Thymus (tissue), 11 donors: ENCODE measurements at regions not wholly inside any gene's neighbourhood (a gene's known extent, or its start where the extent isn't known, plus 50 kb on each side); places are given as distances from the start of the nearest gene placed in this dataset.
"Not testable (repeated sequence)": the region's sequence is repeated elsewhere in the genome, so short reads cannot be mapped to it uniquely, and the experiment has no call there.

Experiments used
- DNase-seq, 9 donors: peaks; one replicate each; pipeline ENCODE4 v3.0.0-alpha.2; 2013; ENCODE audit warnings: low spot score in 9 of 9, low read depth in 6 of 9, missing footprints in 1 of 9
- H3K27ac ChIP-seq, 2 donors: one replicate each; pipeline ENCODE4 v1.5.1; 2013; ENCODE audit warnings: control low read depth in 1 of 2, low read depth in 1 of 2, low read length in 1 of 2, mild to moderate bottlenecking in 1 of 2, moderate library complexity in 1 of 2
- H3K27me3 ChIP-seq, 2 donors: one replicate each; pipeline ENCODE4 v1.5.1; 2013; ENCODE audit warnings: low read length in 1 of 2; ENCODE audit not compliant: control insufficient read depth in 2 of 2, insufficient read depth in 1 of 2
- H3K36me3 ChIP-seq, 2 donors: one replicate each; pipeline ENCODE4 v1.5.1; 2013; ENCODE audit warnings: low read length in 1 of 2, mild to moderate bottlenecking in 1 of 2, moderate library complexity in 1 of 2; ENCODE audit not compliant: control insufficient read depth in 2 of 2, insufficient read depth in 2 of 2
- H3K4me1 ChIP-seq, 2 donors: one replicate each; pipeline ENCODE4 v1.5.1; 2013; ENCODE audit warnings: low read length in 2 of 2; ENCODE audit not compliant: control insufficient read depth in 2 of 2, insufficient read depth in 2 of 2
- H3K4me3 ChIP-seq, 2 donors: one replicate each; pipeline ENCODE4 v1.5.1; 2013; ENCODE audit warnings: low read length in 2 of 2, control low read depth in 1 of 2, mild to moderate bottlenecking in 1 of 2
- H3K9me3 ChIP-seq, 2 donors: one replicate each; pipeline ENCODE4 v1.5.1; 2013; ENCODE audit warnings: low read length in 1 of 2, mild to moderate bottlenecking in 1 of 2; ENCODE audit not compliant: control insufficient read depth in 2 of 2, insufficient read depth in 1 of 2
- WGBS: extraction: QIAGEN DNeasy Blood & Tissue Kit; methylation state at CpG from one replicate; pipeline ENCODE4 v1.1.7; 2013; 5-methylcytosine and 5-hydroxymethylcytosine counted together
- donor health status: healthy.

GRCh38 chr10:125531465-125531864 lies 151.5 kb downstream of the TEX36 start:
- no peaks in the 10 kb centered on the region for H3K9me3 ChIP-seq
- no peaks in the 10 kb centered on the region for H3K4me1 ChIP-seq
- WGBS = 86% methylated on average over 12 of the region's 12 CpGs
- H3K4me3 ChIP-seq = no peak overlapping the region
- DNase-seq = no peak
- no peak overlapping the region for H3K27ac ChIP-seq
- no peaks in the 10 kb centered on the region for H3K36me3 ChIP-seq
- H3K27me3 ChIP-seq = no peaks in the 10 kb centered on the region

DNA sequence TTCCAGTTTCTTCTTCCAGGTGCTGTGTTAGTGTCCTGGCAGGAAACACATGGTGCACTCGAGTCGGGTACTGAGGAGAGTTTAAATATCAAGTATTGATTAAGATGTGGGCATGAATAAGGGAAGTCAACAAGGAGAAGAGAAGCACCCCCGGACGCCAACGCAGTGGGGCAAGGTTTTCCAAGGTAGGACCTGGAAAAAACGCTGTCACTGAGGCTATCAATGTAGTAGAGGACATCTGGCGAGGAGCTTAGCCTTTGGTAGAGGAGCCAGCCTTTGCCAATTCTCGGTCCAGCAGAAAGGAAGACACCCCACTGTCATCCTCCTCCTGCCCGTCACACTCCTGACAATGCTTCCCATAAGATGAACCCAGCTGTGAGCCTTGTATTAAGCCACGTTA lies 159.6 kb downstream of the TEX36 start:
- DNase-seq = no peak
- WGBS = 91% methylated on average over 10 of the region's 10 CpGs
- no peak overlapping the region for H3K27ac ChIP-seq
- H3K9me3 ChIP-seq = peaks cover 0 to 3% of the 10 kb centered on the region in 2 donors
- no peak overlapping the region for H3K4me3 ChIP-seq
- H3K4me1 ChIP-seq = no peaks in the 10 kb centered on the region
- no peaks in the 10 kb centered on the region for H3K27me3 ChIP-seq
- H3K36me3 ChIP-seq = no peaks in the 10 kb centered on the region

GRCh38 chr10:125521721-125522680 lies 161.0 kb downstream of the TEX36 start:
- Histone ChIP-seq H3K36me3 (no peaks in the 10 kb centered on the region), H3K27ac (no peak overlapping the region), H3K4me3 (no peak overlapping the region), H3K27me3 (no peaks in the 10 kb centered on the region), H3K9me3 (peaks cover 0 to 3% of the 10 kb centered on the region in 2 donors), H3K4me1 (peaks cover 0 to 3% of the 10 kb centered on the region in 2 donors)
- peak in 2 of 9 donors; percentile 4 to 12 for DNase-seq
- 74% methylated on average over 17 of the region's 17 CpGs for WGBS

- Histone ChIP-seq H3K9me3 (peaks cover 0 to 3% of the 10 kb centered on the region in 2 donors), H3K36me3 (no peaks in the 10 kb centered on the region), H3K4me1 (peaks cover 0 to 3% of the 10 kb centered on the region in 2 donors), H3K4me3 (no peak overlapping the region), H3K27me3 (no peaks in the 10 kb centered on the region), H3K27ac (no peak overlapping the region)
- 95% methylated on average over 3 of the region's 3 CpGs for WGBS
- DNase-seq = no peak
Observed at GRCh38 chr10:125520968-125521367, 162.0 kb downstream of the TEX36 start.

- not testable (repeated sequence) for H3K4me1 ChIP-seq, H3K4me3 ChIP-seq, H3K36me3 ChIP-seq, H3K27ac ChIP-seq, DNase-seq, H3K9me3 ChIP-seq, H3K27me3 ChIP-seq
- WGBS = 98% methylated on average over 22 of the region's 27 CpGs
Observed at GRCh38 chr10:125518397-125518796, 164.6 kb downstream of the TEX36 start.

GRCh38 chr10:125515571-125515970 lies 167.4 kb downstream of the TEX36 start:
- H3K36me3 ChIP-seq = no peaks in the 10 kb centered on the region
- H3K9me3 ChIP-seq = no peaks in the 10 kb centered on the region
- peak overlapping the region in 1 of 2 donors; percentile 3 for H3K27ac ChIP-seq
- H3K27me3 ChIP-seq = no peaks in the 10 kb centered on the region
- H3K4me3 ChIP-seq = no peak overlapping the region
- no peak for DNase-seq
- WGBS = 86% methylated on average over 8 of the region's 8 CpGs
- peaks cover 0 to 3% of the 10 kb centered on the region in 2 donors for H3K4me1 ChIP-seq

- DNase-seq = no peak
- no peaks in the 10 kb centered on the region for H3K9me3 ChIP-seq
- no peaks in the 10 kb centered on the region for H3K27me3 ChIP-seq
- no peak overlapping the region for H3K4me3 ChIP-seq
- 79% methylated on average over 17 of the region's 17 CpGs for WGBS
- H3K36me3 ChIP-seq = no peaks in the 10 kb centered on the region
- peak overlapping the region in 1 of 2 donors; percentile 52 for H3K27ac ChIP-seq
- H3K4me1 ChIP-seq = peaks cover 0 to 3% of the 10 kb centered on the region in 2 donors
Observed at GRCh38 chr10:125514206-125515162, 168.5 kb downstream of the TEX36 start.

DNA sequence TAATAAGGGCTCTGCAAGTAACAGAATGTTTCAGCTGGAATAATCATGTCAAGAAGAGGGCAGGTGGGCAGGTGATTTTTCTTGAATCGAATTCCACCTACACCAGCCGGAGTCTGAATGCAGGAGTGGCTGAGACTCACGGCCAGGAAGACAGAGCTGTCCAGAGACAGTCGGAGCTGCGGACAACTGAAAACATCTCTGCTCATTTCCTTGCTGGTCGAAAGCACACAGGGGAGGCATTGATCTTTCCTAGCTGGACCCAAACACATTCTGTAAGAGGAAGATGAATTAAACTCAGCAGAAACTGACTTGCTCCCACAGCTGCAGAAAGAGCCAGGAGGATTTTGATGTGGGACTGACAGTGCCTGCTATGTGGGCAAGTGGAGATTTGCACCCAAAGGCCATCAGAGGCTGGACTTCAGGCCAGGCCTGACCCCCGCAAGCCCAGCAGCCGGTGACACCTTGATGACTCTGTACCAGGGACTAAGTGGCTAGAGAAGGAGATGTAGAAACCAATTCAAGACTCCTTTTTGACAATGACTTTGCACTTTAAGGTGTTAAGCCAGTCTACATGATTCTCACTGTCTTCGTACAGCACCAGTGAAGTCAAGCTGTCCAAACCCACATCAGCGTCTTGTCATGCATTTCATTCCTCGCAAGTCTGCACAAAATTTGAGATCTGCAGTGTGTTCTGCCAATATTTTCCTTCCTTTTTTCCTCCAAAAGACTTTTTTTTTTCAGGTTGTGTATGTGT lies 169.4 kb downstream of the TEX36 start:
- Histone ChIP-seq H3K27me3 (no peaks in the 10 kb centered on the region), H3K27ac (no peak overlapping the region), H3K4me3 (no peak overlapping the region), H3K9me3 (no peaks in the 10 kb centered on the region), H3K36me3 (no peaks in the 10 kb centered on the region), H3K4me1 (peaks cover 0 to 3% of the 10 kb centered on the region in 2 donors)
- WGBS = 90% methylated on average over 11 of the region's 11 CpGs
- no peak for DNase-seq
